Epidermal melanocyte (primary cell): ENCODE measurements at regions not wholly inside any gene's neighbourhood (a gene's known extent, or its start where the extent isn't known, plus 50 kb on each side); places are given as distances from the start of the nearest gene placed in this dataset.
"Not testable (repeated sequence)": the region's sequence is repeated elsewhere in the genome, so short reads cannot be mapped to it uniquely, and the experiment has no call there.

Experiments used
- DNase-seq: peaks from one replicate; pipeline ENCODE4 v3.0.0; 2011; ENCODE audit warnings: low spot score; ENCODE audit not compliant: insufficient read length

- no peak for DNase-seq
These were observed 386.0 kb downstream of the DAD1 start for GRCh38 chr14:22203036-22203435.

DNA sequence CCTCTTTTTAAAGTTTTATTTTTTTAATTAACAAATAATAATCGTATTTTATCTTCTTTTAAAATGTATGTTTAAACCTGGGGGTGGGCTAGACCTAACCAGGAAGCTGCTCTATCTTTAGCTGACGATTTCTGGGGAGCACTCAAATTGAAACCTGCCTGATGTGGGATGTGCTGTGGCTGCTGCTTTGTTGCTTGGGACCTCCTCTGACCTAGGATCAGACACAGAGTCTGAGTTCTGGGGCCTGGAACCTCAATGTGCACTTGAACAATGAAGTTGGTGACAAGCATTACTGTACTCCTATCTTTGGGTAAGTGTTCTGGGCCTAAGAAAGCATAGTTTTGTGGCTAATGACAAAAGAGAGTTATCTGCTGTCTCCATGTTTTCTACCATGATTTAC, 386.7 kb downstream of the DAD1 start:
- DNase-seq, result no peak

GRCh38 chr14:22200977-22201605, 387.9 kb downstream of the DAD1 start:
- DNase-seq, result no peak

GRCh38 chr14:22200131-22200530, 388.9 kb downstream of the DAD1 start:
- DNase-seq, result not testable (repeated sequence)

DNA sequence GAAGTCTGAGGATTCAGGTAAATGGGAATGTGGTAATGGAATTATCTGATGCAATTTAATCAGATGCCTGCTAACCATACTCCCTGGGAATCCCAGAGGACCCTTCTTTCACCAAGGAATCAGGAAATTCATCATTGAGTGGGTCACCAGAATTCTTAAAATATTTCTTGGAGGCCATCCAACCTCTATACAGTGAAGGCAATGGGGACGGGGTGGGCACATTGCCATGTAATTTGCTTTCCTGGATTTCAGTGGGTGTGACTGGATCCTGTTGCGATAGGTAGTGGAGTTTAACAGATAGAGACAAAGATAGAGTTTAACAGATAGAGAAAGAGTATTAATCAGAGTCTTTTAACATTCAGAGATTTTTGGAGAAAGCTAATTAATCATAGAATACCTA, 394.4 kb downstream of the DAD1 start:
- DNase-seq, result no peak

DNA sequence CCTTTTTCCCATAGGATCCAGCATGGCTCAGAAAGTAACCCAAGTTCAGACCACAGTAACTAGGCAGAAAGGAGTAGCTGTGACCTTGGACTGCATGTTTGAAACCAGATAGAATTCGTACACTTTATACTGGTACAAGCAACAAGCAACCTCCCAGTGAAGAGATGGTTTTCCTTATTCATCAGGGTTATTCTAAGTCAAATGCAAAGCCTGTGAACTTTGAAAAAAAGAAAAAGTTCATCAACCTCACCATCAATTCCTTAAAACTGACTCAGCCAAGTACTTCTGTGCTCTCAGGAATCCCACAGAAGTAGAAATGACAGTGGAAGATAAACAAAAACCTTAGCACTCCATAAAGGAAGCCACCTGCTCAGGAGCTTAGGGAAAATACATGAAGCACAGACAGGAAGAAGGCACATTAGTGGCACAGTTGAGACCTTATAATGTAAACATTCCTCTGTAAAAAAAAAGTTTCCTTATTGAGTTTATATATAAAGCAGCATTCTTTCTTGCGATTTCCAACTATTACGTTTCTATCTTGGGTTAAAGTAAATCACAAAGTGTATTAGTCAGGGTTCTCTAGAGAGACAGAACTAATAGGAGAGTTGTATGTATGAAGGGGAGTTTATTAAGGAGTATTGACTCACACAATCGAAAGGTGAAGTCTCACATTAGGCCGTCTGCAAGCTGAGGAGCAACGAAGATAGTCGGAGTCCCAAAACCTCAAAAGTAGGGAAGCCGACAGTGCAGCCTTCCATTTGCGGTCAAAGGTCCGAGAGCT, 398.4 kb downstream of the DAD1 start:
- no peak for DNase-seq

DNA sequence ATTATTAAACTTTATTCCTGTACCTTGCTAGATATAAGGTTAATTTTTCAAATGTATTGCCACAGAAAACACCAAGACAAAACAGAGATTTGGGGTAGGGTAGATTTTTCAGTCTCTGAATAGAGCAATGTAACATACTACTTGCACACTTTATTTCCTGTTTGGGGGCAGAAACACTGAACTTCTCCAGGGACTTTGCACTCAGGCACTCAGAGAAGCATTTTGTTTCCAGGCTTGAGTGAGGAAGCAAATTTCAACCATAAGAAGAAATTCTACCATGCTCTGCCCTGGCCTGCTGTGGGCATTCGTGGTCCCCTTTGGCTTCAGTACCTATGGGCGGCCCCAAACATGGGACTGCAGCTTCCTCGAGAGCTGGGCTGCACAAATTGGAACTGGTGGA, 399.1 kb downstream of the DAD1 start:
- DNase-seq, result no peak

- no peak for DNase-seq
These were observed 400.7 kb downstream of the DAD1 start for GRCh38 chr14:22188318-22188717.

- DNase-seq, result no peak
These were observed 403.2 kb downstream of the DAD1 start for GRCh38 chr14:22185789-22186188.

GRCh38 chr14:22185191-22185590, 403.8 kb downstream of the DAD1 start:
- DNase-seq, result no peak

- no peak for DNase-seq
These were observed 404.2 kb downstream of the DAD1 start for GRCh38 chr14:22184830-22185168.

DNA sequence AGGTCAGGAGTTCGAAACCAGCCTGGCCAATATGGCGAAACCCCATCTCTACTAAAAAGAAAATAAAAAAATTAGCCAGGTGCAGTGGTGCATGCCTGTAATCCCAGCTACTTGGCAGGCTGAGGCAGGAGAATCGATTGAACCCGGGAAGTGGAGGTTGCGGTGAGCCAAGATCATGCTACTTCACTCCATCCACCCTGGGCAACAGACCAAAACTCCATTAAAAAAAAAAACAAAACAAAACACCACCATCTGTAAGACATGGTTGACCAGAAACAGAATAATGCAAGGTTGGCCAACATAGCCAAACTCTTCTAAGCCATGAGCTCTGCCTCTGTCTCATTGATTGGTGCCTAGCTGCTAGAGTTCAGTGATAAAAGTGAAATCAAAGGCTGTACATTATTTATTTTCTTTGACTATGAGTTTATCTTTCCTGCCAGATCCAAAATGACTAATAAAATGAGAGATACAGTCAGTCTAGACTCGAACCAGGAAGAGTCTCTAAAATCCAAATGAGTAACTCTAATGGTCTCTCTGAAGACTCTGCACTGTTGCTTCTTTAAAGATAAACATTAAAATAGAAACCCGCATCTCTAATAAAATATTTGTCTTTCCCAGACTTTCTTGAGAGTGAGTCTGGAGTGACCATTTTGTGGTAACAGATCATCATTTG, 404.7 kb downstream of the DAD1 start:
- DNase-seq, result no peak

- DNase-seq, result no peak
These were observed 409.0 kb downstream of the DAD1 start for GRCh38 chr14:22180045-22180444.

DNA sequence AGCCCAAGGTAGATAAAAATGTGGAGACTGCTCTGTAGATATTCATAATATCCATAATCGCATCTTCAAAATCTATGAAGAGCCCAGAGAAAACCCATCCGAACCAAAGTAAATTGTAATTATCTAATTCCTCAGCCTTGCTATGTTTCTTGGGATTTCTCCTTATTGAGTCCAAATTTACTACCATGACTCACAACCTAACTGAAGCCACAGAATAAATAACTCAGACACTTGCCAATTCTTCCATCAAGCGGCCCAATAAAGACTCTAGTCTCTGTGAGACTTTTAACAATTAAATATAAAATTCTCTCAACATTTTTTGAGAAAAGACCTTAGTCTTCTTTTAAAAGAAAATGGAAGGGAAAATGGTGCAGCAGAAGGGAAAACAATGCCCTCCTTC, 409.8 kb downstream of the DAD1 start:
- no peak for DNase-seq

DNA sequence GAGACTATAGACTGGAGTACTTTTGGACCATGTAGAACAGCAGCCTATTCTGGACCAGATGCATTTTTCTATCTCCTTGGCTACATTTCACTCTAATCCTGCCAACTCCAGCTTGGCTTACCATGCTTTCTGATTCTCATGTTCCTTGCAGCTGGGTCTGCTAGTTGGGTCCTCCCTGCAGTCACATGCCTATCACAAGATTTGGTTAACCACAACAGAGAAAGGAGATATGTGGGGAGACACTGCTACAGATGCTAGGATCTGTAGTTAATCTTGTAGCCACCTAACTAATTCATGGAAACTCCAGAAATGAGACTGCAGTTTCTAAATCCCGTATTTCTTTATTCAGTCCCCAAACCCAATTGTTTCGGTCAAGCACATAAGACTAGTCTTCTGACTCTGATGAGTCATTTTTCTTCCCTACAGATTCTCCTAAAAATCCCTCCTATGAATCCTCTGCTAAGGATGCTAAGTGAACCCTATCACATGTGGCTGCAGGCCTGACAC, 410.6 kb downstream of the DAD1 start:
- no peak for DNase-seq

- no peak for DNase-seq
These were observed 411.2 kb downstream of the DAD1 start for GRCh38 chr14:22177870-22178269.

DNA sequence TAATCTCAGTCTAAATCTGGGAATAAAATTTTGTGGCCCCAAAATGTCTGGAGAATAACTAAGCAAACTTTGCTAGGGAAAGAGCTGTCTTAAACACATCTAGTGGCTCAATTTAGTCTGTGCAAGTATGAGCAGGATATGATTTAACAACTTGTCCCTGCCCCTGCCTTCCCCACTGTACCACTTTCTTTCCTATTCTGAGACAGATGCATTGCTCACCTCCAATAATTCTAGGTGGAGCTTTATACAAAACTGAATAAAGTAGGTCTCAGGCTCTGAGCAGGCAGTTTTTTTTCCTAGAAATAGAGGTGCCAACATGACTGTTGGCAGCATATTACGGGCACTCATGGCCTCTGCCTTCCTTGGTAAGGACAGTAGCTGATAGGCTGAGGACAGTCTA, 412.1 kb downstream of the DAD1 start:
- no peak for DNase-seq

GRCh38 chr14:22175278-22175558, 413.8 kb downstream of the DAD1 start:
- DNase-seq, result not testable (repeated sequence)

- no peak for DNase-seq
These were observed 414.4 kb downstream of the DAD1 start for GRCh38 chr14:22174412-22175277.

DNA sequence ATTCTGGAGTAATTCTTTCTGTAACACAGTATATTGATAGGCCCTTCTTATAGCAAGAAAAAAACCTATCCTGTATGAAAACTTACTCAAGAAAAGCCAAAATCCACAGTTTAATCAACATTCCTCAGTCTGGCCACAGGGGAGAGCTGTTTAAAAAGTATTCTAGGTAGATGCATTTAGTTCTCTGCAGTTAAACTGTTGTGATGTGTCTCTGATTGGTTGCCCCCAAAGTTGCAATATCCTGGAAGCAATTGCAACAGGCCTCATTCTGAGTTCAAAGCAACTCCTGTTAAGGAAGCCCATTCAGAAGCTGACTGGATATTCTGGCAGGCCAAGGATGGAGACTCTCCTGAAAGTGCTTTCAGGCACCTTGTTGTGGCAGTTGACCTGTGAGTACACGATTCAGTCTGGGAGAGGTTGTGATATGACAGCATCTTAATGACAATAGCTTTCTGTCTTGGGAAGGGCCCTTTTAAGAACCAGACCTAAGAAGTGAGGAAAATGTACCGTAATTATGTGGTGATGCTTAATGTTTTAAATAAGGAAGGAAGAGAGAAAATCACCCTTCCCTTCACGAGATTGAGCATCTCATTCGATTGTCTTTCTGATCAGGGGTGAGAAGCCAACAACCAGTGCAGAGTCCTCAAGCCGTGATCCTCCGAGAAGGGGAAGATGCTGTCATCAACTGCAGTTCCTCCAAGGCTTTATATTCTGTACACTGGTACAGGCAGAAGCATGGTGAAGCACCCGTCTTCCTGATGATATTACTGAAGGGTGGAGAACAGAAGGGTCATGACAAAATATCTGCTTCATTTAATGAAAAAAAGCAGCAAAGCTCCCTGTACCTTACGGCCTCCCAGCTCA, 420.7 kb downstream of the DAD1 start:
- DNase-seq, result no peak

DNA sequence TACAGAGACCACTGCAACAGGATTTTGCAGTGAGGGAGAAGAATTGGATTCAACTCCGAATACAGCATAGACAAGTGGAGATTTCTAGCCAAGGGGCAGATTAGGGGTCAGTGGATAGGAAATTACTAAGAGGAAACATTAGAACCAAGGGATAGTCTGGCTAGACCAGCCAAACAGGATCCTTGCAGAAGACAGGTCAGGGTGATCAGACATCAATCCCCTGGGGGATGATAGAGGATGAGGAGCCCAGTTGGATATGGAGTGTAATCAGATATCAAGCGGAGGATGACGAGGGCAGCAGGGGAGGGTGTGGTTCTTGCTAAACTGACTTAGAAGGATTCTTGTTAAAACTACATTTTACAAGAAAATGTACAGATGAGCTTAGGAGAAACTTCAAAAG, 424.4 kb downstream of the DAD1 start:
- DNase-seq, result no peak
